HEK293 (cell line): ENCODE measurements at regions not wholly inside any gene's neighbourhood (a gene's known extent, or its start where the extent isn't known, plus 50 kb on each side); places are given as distances from the start of the nearest gene placed in this dataset.
"Not testable (repeated sequence)": the region's sequence is repeated elsewhere in the genome, so short reads cannot be mapped to it uniquely, and the experiment has no call there.

Experiments
- PBX3 ChIP-seq: sonication (generic); formaldehyde crosslinking; IDR thresholded peaks from 2 replicates; pipeline ENCODE4 v1.8.1; 2022; ENCODE audit warnings: mild to moderate bottlenecking, moderate library complexity, missing genetic modification reagents
- SCRT2 ChIP-seq: fragments of 450-650 bp; formaldehyde crosslinking; IDR thresholded peaks from 2 replicates; pipeline ENCODE4 v1.5.1; 2016; ENCODE audit warnings: missing biosample characterization, missing genetic modification characterization
- TCF7L2 ChIP-seq: IDR thresholded peaks from 2 replicates; pipeline ENCODE4 v1.6.1; 2011; ENCODE audit warnings: low read depth, mild to moderate bottlenecking, inconsistent platforms, low read length, moderate library complexity, borderline replicate concordance
- ZBTB20 ChIP-seq: fragments of 450-650 bp; formaldehyde crosslinking; IDR thresholded peaks from 2 replicates; pipeline ENCODE4 v1.5.1; 2016; ENCODE audit warnings: missing biosample characterization, missing genetic modification characterization
- ZNF324 ChIP-seq: fragments of 450-650 bp; formaldehyde crosslinking; IDR thresholded peaks from 2 replicates; pipeline ENCODE4 v1.5.1; 2016; ENCODE audit warnings: missing biosample characterization, missing genetic modification characterization
- ZNF391 ChIP-seq: fragments of 450-650 bp; formaldehyde crosslinking; IDR thresholded peaks from 2 replicates; pipeline ENCODE4 v1.5.1; 2016; ENCODE audit warnings: low read depth, missing biosample characterization, missing genetic modification characterization, borderline replicate concordance
- ZNF423 ChIP-seq: fragments of 450-650 bp; formaldehyde crosslinking; IDR thresholded peaks from 2 replicates; pipeline ENCODE4 v1.5.1; 2016; ENCODE audit warnings: missing biosample characterization, missing genetic modification characterization
- ZNF791 ChIP-seq: fragments of 450-650 bp; formaldehyde crosslinking; IDR thresholded peaks from 2 replicates; pipeline ENCODE4 v1.5.1; 2016; ENCODE audit warnings: missing biosample characterization, missing genetic modification characterization
- ZSCAN16 ChIP-seq: fragments of 450-650 bp; formaldehyde crosslinking; IDR thresholded peaks from 2 replicates; pipeline ENCODE4 v1.5.1; 2016; ENCODE audit warnings: missing biosample characterization, missing genetic modification characterization
- ZSCAN5A ChIP-seq: fragments of 450-650 bp; formaldehyde crosslinking; IDR thresholded peaks from 2 replicates; pipeline ENCODE4 v1.5.1; 2016; ENCODE audit warnings: missing biosample characterization, missing genetic modification characterization
- TF ChIP-seq, protein P1 (sequence below): fragments of 450-650 bp; formaldehyde crosslinking; IDR thresholded peaks from 2 replicates; pipeline ENCODE4 v1.5.1; 2016; ENCODE audit warnings: missing biosample characterization, missing genetic modification characterization

- TF ChIP-seq, protein P1, sequence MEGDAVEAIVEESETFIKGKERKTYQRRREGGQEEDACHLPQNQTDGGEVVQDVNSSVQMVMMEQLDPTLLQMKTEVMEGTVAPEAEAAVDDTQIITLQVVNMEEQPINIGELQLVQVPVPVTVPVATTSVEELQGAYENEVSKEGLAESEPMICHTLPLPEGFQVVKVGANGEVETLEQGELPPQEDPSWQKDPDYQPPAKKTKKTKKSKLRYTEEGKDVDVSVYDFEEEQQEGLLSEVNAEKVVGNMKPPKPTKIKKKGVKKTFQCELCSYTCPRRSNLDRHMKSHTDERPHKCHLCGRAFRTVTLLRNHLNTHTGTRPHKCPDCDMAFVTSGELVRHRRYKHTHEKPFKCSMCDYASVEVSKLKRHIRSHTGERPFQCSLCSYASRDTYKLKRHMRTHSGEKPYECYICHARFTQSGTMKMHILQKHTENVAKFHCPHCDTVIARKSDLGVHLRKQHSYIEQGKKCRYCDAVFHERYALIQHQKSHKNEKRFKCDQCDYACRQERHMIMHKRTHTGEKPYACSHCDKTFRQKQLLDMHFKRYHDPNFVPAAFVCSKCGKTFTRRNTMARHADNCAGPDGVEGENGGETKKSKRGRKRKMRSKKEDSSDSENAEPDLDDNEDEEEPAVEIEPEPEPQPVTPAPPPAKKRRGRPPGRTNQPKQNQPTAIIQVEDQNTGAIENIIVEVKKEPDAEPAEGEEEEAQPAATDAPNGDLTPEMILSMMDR (tag by site-specific recombination): not testable (repeated sequence)
- TF ChIP-seq PBX3; ZNF391; ZNF791 (tag by site-specific recombination); ZSCAN16 (tag by site-specific recombination); SCRT2 (tag by site-specific recombination); TCF7L2; ZNF423 (tag by site-specific recombination); ZNF324; ZSCAN5A (tag by site-specific recombination); ZBTB20 (tag by site-specific recombination): not testable (repeated sequence)
Measured at GRCh38 chr2:111478871-111479318, 358.2 kb downstream of the BCL2L11 start.
